ENCODE measurements at regions not wholly inside any gene's neighbourhood (a gene's known extent, or its start where the extent isn't known, plus 50 kb on each side); places are given as distances from the start of the nearest gene placed in this dataset.

DNA sequence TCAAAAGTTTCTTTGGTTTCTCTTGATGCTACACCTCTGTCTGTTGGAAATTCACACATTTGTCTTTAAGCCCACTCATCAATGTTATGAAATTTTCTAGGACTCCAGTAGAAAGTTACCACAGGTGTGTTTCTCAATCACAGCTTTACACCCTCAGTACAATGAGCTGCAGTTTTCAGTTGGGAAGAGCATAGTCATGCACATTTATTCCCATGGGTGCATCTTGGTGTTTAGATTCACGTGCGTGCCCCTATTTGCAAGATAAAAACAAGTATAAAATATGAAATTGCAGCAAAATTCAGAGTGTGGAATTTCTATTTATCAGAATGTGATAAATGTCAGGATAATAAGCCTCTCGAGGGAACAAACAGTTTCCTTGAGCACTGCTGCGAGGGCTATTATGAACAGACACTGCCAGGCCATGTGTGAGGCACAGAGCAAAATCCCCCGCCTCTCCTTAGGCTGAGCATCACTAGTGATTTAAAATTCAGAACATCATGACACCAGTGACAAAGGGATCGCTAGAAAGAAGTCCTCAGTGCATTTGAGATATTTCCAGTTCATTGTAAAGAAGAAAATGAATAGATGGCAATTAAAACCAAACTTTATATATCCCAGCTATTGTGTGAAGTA lies 512.2 kb upstream of the TCF4 start:
- no peak overlapping the region for H3K4me3 ChIP-seq (ENCODE audit: low read length)
- TF ChIP-seq, protein P1, sequence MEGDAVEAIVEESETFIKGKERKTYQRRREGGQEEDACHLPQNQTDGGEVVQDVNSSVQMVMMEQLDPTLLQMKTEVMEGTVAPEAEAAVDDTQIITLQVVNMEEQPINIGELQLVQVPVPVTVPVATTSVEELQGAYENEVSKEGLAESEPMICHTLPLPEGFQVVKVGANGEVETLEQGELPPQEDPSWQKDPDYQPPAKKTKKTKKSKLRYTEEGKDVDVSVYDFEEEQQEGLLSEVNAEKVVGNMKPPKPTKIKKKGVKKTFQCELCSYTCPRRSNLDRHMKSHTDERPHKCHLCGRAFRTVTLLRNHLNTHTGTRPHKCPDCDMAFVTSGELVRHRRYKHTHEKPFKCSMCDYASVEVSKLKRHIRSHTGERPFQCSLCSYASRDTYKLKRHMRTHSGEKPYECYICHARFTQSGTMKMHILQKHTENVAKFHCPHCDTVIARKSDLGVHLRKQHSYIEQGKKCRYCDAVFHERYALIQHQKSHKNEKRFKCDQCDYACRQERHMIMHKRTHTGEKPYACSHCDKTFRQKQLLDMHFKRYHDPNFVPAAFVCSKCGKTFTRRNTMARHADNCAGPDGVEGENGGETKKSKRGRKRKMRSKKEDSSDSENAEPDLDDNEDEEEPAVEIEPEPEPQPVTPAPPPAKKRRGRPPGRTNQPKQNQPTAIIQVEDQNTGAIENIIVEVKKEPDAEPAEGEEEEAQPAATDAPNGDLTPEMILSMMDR (IDR thresholded peaks at IDR 0.05; ENCODE audit: insufficient read depth, low read depth, low read length, missing control alignments): no peak
- no peak for DNase-seq (ENCODE audit: low read depth)

DNA sequence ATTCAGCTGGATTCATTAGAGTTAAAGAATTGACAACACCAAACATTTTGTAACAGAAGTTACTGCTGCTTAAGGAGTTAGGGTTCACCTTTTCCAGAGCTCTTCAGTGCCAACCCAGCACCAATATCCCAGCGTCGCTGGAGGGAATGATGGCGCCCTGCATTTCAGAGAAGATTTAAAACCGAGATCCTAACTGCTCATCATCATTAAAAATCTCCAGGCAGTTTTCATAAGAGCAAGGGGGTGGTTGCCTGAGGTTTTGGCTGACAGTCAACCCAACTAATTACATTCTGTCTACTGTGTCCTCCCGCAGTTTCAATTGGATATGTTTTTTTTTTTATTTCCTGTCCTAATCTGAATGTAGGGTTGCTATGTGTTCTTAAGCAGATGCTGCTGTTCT lies 509.6 kb upstream of the TCF4 start:
- no peak for DNase-seq (ENCODE audit: low read depth)
- TF ChIP-seq, protein P1 (IDR thresholded peaks at IDR 0.05; ENCODE audit: insufficient read depth, low read depth, low read length, missing control alignments): no peak
- H3K4me3 ChIP-seq (ENCODE audit: low read length): no peak overlapping the region

GRCh38 chr18:56096861-56097260 lies 508.9 kb upstream of the TCF4 start:
- H3K4me3 ChIP-seq (ENCODE audit: low read length): no peak overlapping the region
- DNase-seq (ENCODE audit: low read depth): no peak
- TF ChIP-seq, protein P1 (IDR thresholded peaks at IDR 0.05; ENCODE audit: insufficient read depth, low read depth, low read length, missing control alignments): no peak

DNA sequence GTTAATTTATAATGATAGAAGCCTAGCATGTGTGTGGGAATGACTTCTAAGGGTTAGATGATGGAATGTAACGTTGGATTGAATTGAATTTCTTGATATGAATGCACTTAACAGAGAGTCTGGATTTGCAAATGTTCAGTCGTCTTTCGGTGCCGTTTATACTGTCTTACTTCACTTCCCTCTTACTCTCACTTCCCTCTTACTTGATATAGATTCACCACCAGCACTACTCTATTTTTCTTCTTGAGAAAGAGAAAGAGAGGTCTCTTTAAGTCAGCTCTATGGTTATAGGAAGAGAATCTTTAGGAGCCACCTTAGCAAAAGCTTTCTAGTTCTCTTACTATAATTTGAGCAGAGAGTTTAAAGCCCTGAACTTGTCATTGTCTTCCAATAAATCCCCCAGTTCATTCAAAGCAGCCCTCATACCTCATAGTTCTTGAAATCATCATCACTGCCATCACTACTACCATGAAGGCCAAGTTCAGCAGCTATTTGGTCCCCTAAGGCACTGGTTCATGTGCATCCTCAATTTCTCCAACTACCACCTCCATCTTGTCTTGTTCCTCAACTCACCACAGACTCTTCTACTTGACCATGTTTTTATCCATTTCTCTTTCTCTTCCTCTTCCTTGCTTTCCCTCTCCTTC lies 501.7 kb upstream of the TCF4 start:
- TF ChIP-seq, protein P1 (IDR thresholded peaks at IDR 0.05; ENCODE audit: insufficient read depth, low read depth, low read length, missing control alignments): no peak
- DNase-seq (ENCODE audit: low read depth): no peak

DNA sequence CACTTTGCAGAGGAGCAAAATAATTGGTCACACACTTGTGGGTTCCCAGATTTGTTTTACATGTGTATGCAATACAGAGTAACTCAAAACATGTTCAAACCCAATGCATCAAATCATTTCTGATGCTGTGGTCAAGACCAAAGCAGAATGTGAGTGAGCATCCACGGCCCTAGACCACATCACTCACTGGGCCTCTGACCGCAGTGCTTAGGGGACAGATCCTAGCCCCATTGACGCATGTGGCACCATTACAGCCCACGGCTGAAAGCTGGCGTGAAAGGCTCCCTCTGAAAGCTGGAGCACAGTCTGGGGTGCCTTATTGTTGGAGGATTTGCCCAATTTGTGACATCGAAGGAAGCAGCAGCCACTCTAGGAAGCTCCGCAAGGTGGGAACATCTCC lies 498.8 kb upstream of the TCF4 start:
- H3K4me3 ChIP-seq (ENCODE audit: low read length): no peak overlapping the region
- TF ChIP-seq, protein P1 (IDR thresholded peaks at IDR 0.05; ENCODE audit: insufficient read depth, low read depth, low read length, missing control alignments): no peak
- DNase-seq (ENCODE audit: low read depth): no peak

More for the DNA sequence above, 501.7 kb upstream of the TCF4 start:
- H3K4me3 ChIP-seq (ENCODE audit: low read length): no peak overlapping the region

GRCh38 chr18:56086176-56086575 lies 498.2 kb upstream of the TCF4 start:
- DNase-seq (ENCODE audit: low read depth): no peak

More at GRCh38 chr18:56086176-56086575, 498.2 kb upstream of the TCF4 start:
- TF ChIP-seq, protein P1 (IDR thresholded peaks at IDR 0.05; ENCODE audit: insufficient read depth, low read depth, low read length, missing control alignments): no peak
- H3K4me3 ChIP-seq (ENCODE audit: low read length): no peak overlapping the region
